A673 (cell line): ENCODE measurements at regions not wholly inside any gene's neighbourhood (a gene's known extent, or its start where the extent isn't known, plus 50 kb on each side); places are given as distances from the start of the nearest gene placed in this dataset.
A peak's percentile ranks its signal among the peaks of the same experiment; 100 is the strongest.

ENCODE experiments used
- BruUV-seq: library from RNA; stranded (reverse); fragments of 400-500 nt; replicated peaks from 2 replicates; lab custom pipeline; 2021; lab: Mats Ljungman, UMichigan
- CTCF ChIA-PET: fragments of 300-600 bp; sonication (Branson Sonifier 250); formaldehyde crosslinking; loops from one replicate; lab custom pipeline; 2022; ENCODE audit warnings: antibody characterized with exemption; lab: Charles Lee
- POLR2A ChIA-PET: fragments of 300-600 bp; sonication (Branson Sonifier 250); formaldehyde crosslinking; loops from one replicate; lab custom pipeline; 2022; ENCODE audit warnings: antibody characterized with exemption; ENCODE audit not compliant: low non-redundant PET; lab: Charles Lee
- DNase-seq: peaks from one replicate; pipeline ENCODE4 v3.0.0-alpha.2; 2015; ENCODE audit warnings: low spot score
- H3K27ac ChIP-seq: fragments of 200-600 bp; sonication (generic); 2 replicates; pipeline ENCODE4 v1.5.1; 2016; ENCODE audit warnings: mixed run types, low read depth, mild to moderate bottlenecking, mixed read lengths, antibody characterized with exemption, low read length; ENCODE audit not compliant: poor library complexity, severe bottlenecking
- H3K27me3 ChIP-seq: fragments of 200-600 bp; sonication (generic); replicated peaks from 2 replicates; pipeline ENCODE4 v1.6.1; 2017; ENCODE audit warnings: mixed run types, low read depth, mild to moderate bottlenecking, mixed read lengths, antibody characterized with exemption, low read length; ENCODE audit not compliant: insufficient read depth, poor library complexity
- H3K36me3 ChIP-seq: fragments of 200-600 bp; sonication (generic); 2 replicates; pipeline ENCODE4 v1.6.1; 2016; ENCODE audit warnings: mixed run types, mild to moderate bottlenecking, mixed read lengths, antibody characterized with exemption, low read length; ENCODE audit not compliant: insufficient read depth, poor library complexity, severe bottlenecking
- H3K4me1 ChIP-seq: fragments of 200-600 bp; sonication (generic); 2 replicates; pipeline ENCODE4 v1.6.1; 2017; ENCODE audit warnings: mixed run types, mild to moderate bottlenecking, mixed read lengths, antibody characterized with exemption, low read length; ENCODE audit not compliant: insufficient read depth, poor library complexity, severe bottlenecking
- H3K4me3 ChIP-seq: fragments of 200-600 bp; sonication (generic); 2 replicates; pipeline ENCODE4 v1.5.1; 2016; ENCODE audit warnings: low read depth, mixed run types, mild to moderate bottlenecking, mixed read lengths, low read length; ENCODE audit not compliant: poor library complexity, severe bottlenecking
- H3K9me3 ChIP-seq: fragments of 200-600 bp; sonication (generic); 2 replicates; pipeline ENCODE4 v1.6.1; 2016; ENCODE audit warnings: mixed run types, low read depth, mild to moderate bottlenecking, mixed read lengths, antibody characterized with exemption, low read length; ENCODE audit not compliant: poor library complexity, severe bottlenecking
- CTCF ChIP-seq: fragments of 300-800, 200-600 bp; sonication (generic); conservative IDR thresholded peaks from 2 replicates; pipeline ENCODE4 v1.5.1; 2017; ENCODE audit warnings: low read depth, mild to moderate bottlenecking, antibody characterized with exemption, low read length, moderate library complexity, mixed read lengths
- EZH2 ChIP-seq: fragments of 200-600 bp; sonication (generic); IDR thresholded peaks from 2 replicates; pipeline ENCODE4 v1.6.1; 2017; ENCODE audit warnings: borderline replicate concordance, low read depth, mild to moderate bottlenecking, mixed read lengths, antibody characterized with exemption, low read length; ENCODE audit not compliant: poor library complexity, severe bottlenecking
- intact Hi-C: fragments of 100-400 bp; cut with micrococcal nuclease; formaldehyde crosslinking; loops from one replicate; pipeline ENCODE4 v1.10.0; 2022; ENCODE audit not compliant: unreplicated experiment

- intact Hi-C loops, result loop anchor here (5.0 kb wide), 1 partner anchor 210 kb away; no protein-coding TSS in a partner anchor
- H3K36me3 ChIP-seq, result no peaks in the 10 kb centered on the region
- ChIA-PET POLR2A (no interaction called here), CTCF (no interaction called here)
- no TSS peak for BruUV-seq
- H3K4me3 ChIP-seq, result no peak overlapping the region
- H3K4me1 ChIP-seq, result peaks cover 27% of the 10 kb centered on the region
- TF ChIP-seq EZH2 (no peak), CTCF (no peak)
- no peak overlapping the region for H3K27ac ChIP-seq
- no peaks in the 10 kb centered on the region for H3K27me3 ChIP-seq
- DNase-seq, result no peak
- H3K9me3 ChIP-seq, result no peaks in the 10 kb centered on the region
These were observed 76.1 kb upstream of the JAK1 start for GRCh38 chr1:65042467-65042866.

GRCh38 chr1:65044411-65044810, 78.1 kb upstream of the JAK1 start:
- intact Hi-C loops, result loop anchor here (5.0 kb wide), 1 partner anchor 212 kb away; no protein-coding TSS in a partner anchor
- no TSS peak for BruUV-seq
- H3K27ac ChIP-seq, result no peak overlapping the region
- DNase-seq, result no peak
- CTCF ChIA-PET, result no interaction called here
- H3K36me3 ChIP-seq, result no peaks in the 10 kb centered on the region
- POLR2A ChIA-PET, result no interaction called here
- H3K9me3 ChIP-seq, result no peaks in the 10 kb centered on the region
- H3K27me3 ChIP-seq, result no peaks in the 10 kb centered on the region
- TF ChIP-seq EZH2 (no peak), CTCF (no peak)
- H3K4me1 ChIP-seq, result peaks cover 34% of the 10 kb centered on the region
- H3K4me3 ChIP-seq, result no peak overlapping the region

GRCh38 chr1:65045022-65045817, 78.9 kb upstream of the JAK1 start:
- peak; percentile 16 for DNase-seq
- no TSS peak for BruUV-seq
- no peak for TF ChIP-seq EZH2
- TF ChIP-seq CTCF, result no peak

More at GRCh38 chr1:65045022-65045817, 78.9 kb upstream of the JAK1 start:
- Histone ChIP-seq H3K36me3 (no peaks in the 10 kb centered on the region), H3K27me3 (no peaks in the 10 kb centered on the region), H3K4me3 (no peak overlapping the region), H3K27ac (peak overlapping the region; percentile 3), H3K9me3 (no peaks in the 10 kb centered on the region), H3K4me1 (peaks cover 32% of the 10 kb centered on the region)
- ChIA-PET POLR2A (no interaction called here), CTCF (no interaction called here)
- intact Hi-C loops, result no loop called here
